Liver (tissue), 8 donors: ENCODE measurements at regions not wholly inside any gene's neighbourhood (a gene's known extent, or its start where the extent isn't known, plus 50 kb on each side); places are given as distances from the start of the nearest gene placed in this dataset.

Experiments used
- DNase-seq: peaks from one replicate; pipeline ENCODE4 v3.0.0-alpha.2; 2017; ENCODE audit warnings: low spot score
- H3K27ac ChIP-seq, 2 donors: one replicate each; pipeline ENCODE4 v1.7.0; 2013; ENCODE audit warnings: inconsistent platforms in 2 of 2, low read length in 2 of 2, control low read depth in 1 of 2, low read depth in 1 of 2, mild to moderate bottlenecking in 1 of 2
- H3K27me3 ChIP-seq, 4 donors: one replicate each; pipeline versions ENCODE4 v1.6.1 to v1.7.0; 2013; ENCODE audit warnings: low read length in 3 of 4, inconsistent platforms in 1 of 4, mild to moderate bottlenecking in 1 of 4, moderate library complexity in 1 of 4; ENCODE audit not compliant: control insufficient read depth in 4 of 4, insufficient read depth in 4 of 4
- H3K36me3 ChIP-seq, 4 donors: one replicate each; pipeline versions ENCODE4 v1.6.1 to v1.7.0; 2013; ENCODE audit warnings: low read length in 3 of 4, mild to moderate bottlenecking in 3 of 4, low read depth in 1 of 4, moderate library complexity in 1 of 4; ENCODE audit not compliant: control insufficient read depth in 4 of 4, insufficient read depth in 3 of 4
- H3K4me1 ChIP-seq, 4 donors: one replicate each; pipeline versions ENCODE4 v1.6.1 to v1.7.0; 2013; ENCODE audit warnings: low read length in 3 of 4, mild to moderate bottlenecking in 3 of 4, moderate library complexity in 1 of 4; ENCODE audit not compliant: control insufficient read depth in 4 of 4, insufficient read depth in 4 of 4
- H3K4me3 ChIP-seq, 3 donors: one replicate each; pipeline versions ENCODE4 v1.6.1 to v1.7.0; 2013; ENCODE audit warnings: low read length in 3 of 3, control low read depth in 1 of 3, low read depth in 1 of 3, mild to moderate bottlenecking in 1 of 3
- H3K9ac ChIP-seq, 2 donors: one replicate each; pipeline ENCODE4 v1.7.0; 2013; ENCODE audit warnings: low read length in 2 of 2, mild to moderate bottlenecking in 2 of 2, moderate library complexity in 2 of 2, control low read depth in 1 of 2, low read depth in 1 of 2
- H3K9me3 ChIP-seq, 4 donors: one replicate each; pipeline versions ENCODE4 v1.6.1 to v1.7.0; 2013; ENCODE audit warnings: low read length in 3 of 4; ENCODE audit not compliant: control insufficient read depth in 4 of 4
- EGR1 ChIP-seq, 2 donors: IDR thresholded peaks; 2 replicates each; pipeline ENCODE4 v1.6.1; 2016 to 2018; ENCODE audit warnings: antibody characterized with exemption in 2 of 2, low read depth in 2 of 2
- FOXA1 ChIP-seq: IDR thresholded peaks from 2 replicates; pipeline ENCODE4 v1.6.1; 2016; ENCODE audit warnings: antibody characterized with exemption
- FOXA2 ChIP-seq: IDR thresholded peaks from 2 replicates; pipeline ENCODE4 v1.6.1; 2016; ENCODE audit warnings: antibody characterized with exemption
- GABPA ChIP-seq, 2 donors: IDR thresholded peaks in 1 of 2; conservative IDR thresholded peaks in 1 of 2; 2 replicates each; pipeline ENCODE4 v1.6.1; 2016; ENCODE audit warnings: antibody characterized with exemption in 2 of 2, mild to moderate bottlenecking in 1 of 2, moderate library complexity in 1 of 2
- HNF4A ChIP-seq, 2 donors: conservative IDR thresholded peaks; 2 replicates each; pipeline ENCODE4 v1.6.1; 2016; ENCODE audit warnings: antibody characterized with exemption in 2 of 2, mild to moderate bottlenecking in 2 of 2
- HNF4G ChIP-seq: IDR thresholded peaks from 2 replicates; pipeline ENCODE4 v1.6.1; 2016; ENCODE audit warnings: antibody characterized with exemption
- JUND ChIP-seq, 2 donors: IDR thresholded peaks; 2 replicates each; pipeline ENCODE4 v1.6.1; 2016; ENCODE audit warnings: antibody characterized with exemption in 2 of 2
- NR2F2 ChIP-seq: IDR thresholded peaks from 2 replicates; pipeline ENCODE4 v1.6.1; 2016; ENCODE audit warnings: antibody characterized with exemption
- RAD21 ChIP-seq, 2 donors: IDR thresholded peaks; 2 replicates each; pipeline ENCODE4 v1.6.1; 2016; ENCODE audit warnings: antibody characterized with exemption in 2 of 2, mild to moderate bottlenecking in 2 of 2
- RXRA ChIP-seq, 2 donors: IDR thresholded peaks; 2 replicates each; pipeline ENCODE4 v1.6.1; 2017 to 2018; ENCODE audit warnings: antibody characterized with exemption in 2 of 2, mild to moderate bottlenecking in 1 of 2
- SP1 ChIP-seq: IDR thresholded peaks from 2 replicates; pipeline ENCODE4 v1.6.1; 2018; ENCODE audit warnings: antibody characterized with exemption, mild to moderate bottlenecking
- TAF1 ChIP-seq: conservative IDR thresholded peaks from 2 replicates; pipeline ENCODE4 v1.6.1; 2016; ENCODE audit warnings: antibody characterized with exemption, mild to moderate bottlenecking
- YY1 ChIP-seq: IDR thresholded peaks from 2 replicates; pipeline ENCODE4 v1.6.1; 2016; ENCODE audit warnings: antibody characterized with exemption, mild to moderate bottlenecking
- WGBS: extraction: QIAGEN DNeasy Blood & Tissue Kit; methylation state at CpG from one replicate; pipeline ENCODE4 v1.1.7; 2013; 5-methylcytosine and 5-hydroxymethylcytosine counted together
- TF ChIP-seq, protein P1 (sequence below): IDR thresholded peaks from 2 replicates; pipeline ENCODE4 v1.6.1; 2016; ENCODE audit warnings: antibody characterized with exemption
- TF ChIP-seq, protein P2 (sequence below): IDR thresholded peaks from 2 replicates; pipeline ENCODE4 v1.6.1; 2016; ENCODE audit warnings: antibody characterized with exemption, mild to moderate bottlenecking
- TF ChIP-seq, protein P3 (sequence below): IDR thresholded peaks from 2 replicates; pipeline ENCODE4 v1.6.1; 2016; ENCODE audit warnings: antibody characterized with exemption
- TF ChIP-seq, protein P4 (sequence below): fragments of 150-350 bp; IDR thresholded peaks from 2 replicates; pipeline ENCODE4 v1.5.1; 2017; ENCODE audit warnings: improper control_type of control experiment, low read depth, low read length; ENCODE audit not compliant: missing input control
- TF ChIP-seq, protein P5 (sequence below): IDR thresholded peaks from 2 replicates; pipeline ENCODE4 v1.6.1; 2016; ENCODE audit warnings: antibody characterized with exemption
- donor health status: healthy.
- donor health status: healthy.
- donor health status: healthy.
- donor health status: healthy.
- donor health status: healthy.

DNA sequence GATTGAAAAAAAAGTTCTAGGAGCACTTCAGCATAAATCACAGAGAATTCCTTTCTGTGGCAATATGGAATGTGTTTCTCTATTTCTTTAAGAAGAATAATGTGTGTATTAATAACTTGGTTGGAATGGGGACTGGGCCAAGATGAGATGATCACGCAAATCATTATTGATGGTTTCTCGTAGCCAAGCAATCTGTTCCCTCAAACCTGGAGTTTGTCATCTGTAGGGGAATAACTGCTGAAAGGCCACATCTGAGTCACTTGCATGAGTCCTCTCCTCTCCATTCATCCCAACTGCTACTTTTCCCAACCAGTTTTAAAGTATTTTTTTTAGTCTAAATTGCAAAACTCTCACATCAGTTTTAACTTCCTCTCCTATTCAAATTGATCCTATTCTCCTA lies 480.4 kb downstream of the PLPP3 start:
- WGBS, result 94% methylated on average over 2 of the region's 2 CpGs
- no peak overlapping the region for H3K27ac ChIP-seq
- no peaks in the 10 kb centered on the region for H3K4me1 ChIP-seq
- no peaks in the 10 kb centered on the region for H3K36me3 ChIP-seq
- TF ChIP-seq NR2F2, result no peak
- TF ChIP-seq, protein P1, sequence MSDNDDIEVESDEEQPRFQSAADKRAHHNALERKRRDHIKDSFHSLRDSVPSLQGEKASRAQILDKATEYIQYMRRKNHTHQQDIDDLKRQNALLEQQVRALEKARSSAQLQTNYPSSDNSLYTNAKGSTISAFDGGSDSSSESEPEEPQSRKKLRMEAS, result no peak
- TF ChIP-seq FOXA2, result no peak
- TF ChIP-seq, protein P2, sequence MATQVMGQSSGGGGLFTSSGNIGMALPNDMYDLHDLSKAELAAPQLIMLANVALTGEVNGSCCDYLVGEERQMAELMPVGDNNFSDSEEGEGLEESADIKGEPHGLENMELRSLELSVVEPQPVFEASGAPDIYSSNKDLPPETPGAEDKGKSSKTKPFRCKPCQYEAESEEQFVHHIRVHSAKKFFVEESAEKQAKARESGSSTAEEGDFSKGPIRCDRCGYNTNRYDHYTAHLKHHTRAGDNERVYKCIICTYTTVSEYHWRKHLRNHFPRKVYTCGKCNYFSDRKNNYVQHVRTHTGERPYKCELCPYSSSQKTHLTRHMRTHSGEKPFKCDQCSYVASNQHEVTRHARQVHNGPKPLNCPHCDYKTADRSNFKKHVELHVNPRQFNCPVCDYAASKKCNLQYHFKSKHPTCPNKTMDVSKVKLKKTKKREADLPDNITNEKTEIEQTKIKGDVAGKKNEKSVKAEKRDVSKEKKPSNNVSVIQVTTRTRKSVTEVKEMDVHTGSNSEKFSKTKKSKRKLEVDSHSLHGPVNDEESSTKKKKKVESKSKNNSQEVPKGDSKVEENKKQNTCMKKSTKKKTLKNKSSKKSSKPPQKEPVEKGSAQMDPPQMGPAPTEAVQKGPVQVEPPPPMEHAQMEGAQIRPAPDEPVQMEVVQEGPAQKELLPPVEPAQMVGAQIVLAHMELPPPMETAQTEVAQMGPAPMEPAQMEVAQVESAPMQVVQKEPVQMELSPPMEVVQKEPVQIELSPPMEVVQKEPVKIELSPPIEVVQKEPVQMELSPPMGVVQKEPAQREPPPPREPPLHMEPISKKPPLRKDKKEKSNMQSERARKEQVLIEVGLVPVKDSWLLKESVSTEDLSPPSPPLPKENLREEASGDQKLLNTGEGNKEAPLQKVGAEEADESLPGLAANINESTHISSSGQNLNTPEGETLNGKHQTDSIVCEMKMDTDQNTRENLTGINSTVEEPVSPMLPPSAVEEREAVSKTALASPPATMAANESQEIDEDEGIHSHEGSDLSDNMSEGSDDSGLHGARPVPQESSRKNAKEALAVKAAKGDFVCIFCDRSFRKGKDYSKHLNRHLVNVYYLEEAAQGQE, result no peak
- no peak for TF ChIP-seq JUND (IDR thresholded peaks at IDR 0.05)
- no peak for TF ChIP-seq RXRA (IDR thresholded peaks at IDR 0.05)
- TF ChIP-seq TAF1, result no peak
- TF ChIP-seq, protein P3, sequence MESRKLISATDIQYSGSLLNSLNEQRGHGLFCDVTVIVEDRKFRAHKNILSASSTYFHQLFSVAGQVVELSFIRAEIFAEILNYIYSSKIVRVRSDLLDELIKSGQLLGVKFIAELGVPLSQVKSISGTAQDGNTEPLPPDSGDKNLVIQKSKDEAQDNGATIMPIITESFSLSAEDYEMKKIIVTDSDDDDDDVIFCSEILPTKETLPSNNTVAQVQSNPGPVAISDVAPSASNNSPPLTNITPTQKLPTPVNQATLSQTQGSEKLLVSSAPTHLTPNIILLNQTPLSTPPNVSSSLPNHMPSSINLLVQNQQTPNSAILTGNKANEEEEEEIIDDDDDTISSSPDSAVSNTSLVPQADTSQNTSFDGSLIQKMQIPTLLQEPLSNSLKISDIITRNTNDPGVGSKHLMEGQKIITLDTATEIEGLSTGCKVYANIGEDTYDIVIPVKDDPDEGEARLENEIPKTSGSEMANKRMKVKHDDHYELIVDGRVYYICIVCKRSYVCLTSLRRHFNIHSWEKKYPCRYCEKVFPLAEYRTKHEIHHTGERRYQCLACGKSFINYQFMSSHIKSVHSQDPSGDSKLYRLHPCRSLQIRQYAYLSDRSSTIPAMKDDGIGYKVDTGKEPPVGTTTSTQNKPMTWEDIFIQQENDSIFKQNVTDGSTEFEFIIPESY, result no peak
- TF ChIP-seq, protein P4, sequence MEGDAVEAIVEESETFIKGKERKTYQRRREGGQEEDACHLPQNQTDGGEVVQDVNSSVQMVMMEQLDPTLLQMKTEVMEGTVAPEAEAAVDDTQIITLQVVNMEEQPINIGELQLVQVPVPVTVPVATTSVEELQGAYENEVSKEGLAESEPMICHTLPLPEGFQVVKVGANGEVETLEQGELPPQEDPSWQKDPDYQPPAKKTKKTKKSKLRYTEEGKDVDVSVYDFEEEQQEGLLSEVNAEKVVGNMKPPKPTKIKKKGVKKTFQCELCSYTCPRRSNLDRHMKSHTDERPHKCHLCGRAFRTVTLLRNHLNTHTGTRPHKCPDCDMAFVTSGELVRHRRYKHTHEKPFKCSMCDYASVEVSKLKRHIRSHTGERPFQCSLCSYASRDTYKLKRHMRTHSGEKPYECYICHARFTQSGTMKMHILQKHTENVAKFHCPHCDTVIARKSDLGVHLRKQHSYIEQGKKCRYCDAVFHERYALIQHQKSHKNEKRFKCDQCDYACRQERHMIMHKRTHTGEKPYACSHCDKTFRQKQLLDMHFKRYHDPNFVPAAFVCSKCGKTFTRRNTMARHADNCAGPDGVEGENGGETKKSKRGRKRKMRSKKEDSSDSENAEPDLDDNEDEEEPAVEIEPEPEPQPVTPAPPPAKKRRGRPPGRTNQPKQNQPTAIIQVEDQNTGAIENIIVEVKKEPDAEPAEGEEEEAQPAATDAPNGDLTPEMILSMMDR, result no peak
- no peak for TF ChIP-seq FOXA1
- no peak for TF ChIP-seq HNF4A (conservative IDR thresholded peaks at IDR 0.05)
- no peak for TF ChIP-seq HNF4G
- TF ChIP-seq EGR1 (IDR thresholded peaks at IDR 0.05; ENCODE audit: low read depth in 2 of 2), result no peak
- no peak overlapping the region for H3K9ac ChIP-seq
- peaks cover 0 to 2% (median 1%) of the 10 kb centered on the region in 4 donors for H3K9me3 ChIP-seq
- H3K4me3 ChIP-seq, result no peak overlapping the region
- DNase-seq, result no peak
- H3K27me3 ChIP-seq, result no peaks in the 10 kb centered on the region

DNA sequence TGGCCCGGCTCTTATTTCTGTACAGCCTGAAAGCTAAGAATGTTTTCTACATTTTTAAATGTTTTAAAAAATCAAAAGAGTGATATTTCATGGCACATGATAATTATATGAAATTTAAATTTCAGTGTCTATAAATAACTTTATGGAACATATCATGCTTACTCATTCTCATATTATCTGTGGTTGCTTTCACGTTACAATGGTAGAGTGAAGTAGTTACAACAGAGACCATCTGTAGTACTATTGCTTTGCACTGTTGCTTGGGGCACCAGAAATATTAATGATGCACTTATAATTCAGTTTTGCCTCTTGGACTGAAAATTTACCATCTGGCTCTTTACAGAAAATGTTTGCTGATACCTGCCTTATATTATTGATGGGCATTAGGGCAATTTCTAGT lies 481.6 kb downstream of the PLPP3 start:
- Histone ChIP-seq H3K4me3 (no peak overlapping the region), H3K9me3 (no peaks in the 10 kb centered on the region), H3K27me3 (no peaks in the 10 kb centered on the region), H3K4me1 (no peaks in the 10 kb centered on the region), H3K27ac (no peak overlapping the region), H3K9ac (no peak overlapping the region), H3K36me3 (no peaks in the 10 kb centered on the region)
- 86% methylated on average over 2 of the region's 2 CpGs for WGBS
- no peak for DNase-seq
- TF ChIP-seq, protein P5, sequence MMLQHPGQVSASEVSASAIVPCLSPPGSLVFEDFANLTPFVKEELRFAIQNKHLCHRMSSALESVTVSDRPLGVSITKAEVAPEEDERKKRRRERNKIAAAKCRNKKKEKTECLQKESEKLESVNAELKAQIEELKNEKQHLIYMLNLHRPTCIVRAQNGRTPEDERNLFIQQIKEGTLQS, result no peak
- TF ChIP-seq GABPA (IDR thresholded peaks at IDR 0.05 in 1 of 2, conservative IDR thresholded peaks at IDR 0.05 in 1 of 2) (no peak), FOXA1 (no peak), FOXA2 (no peak), YY1 (no peak), SP1 (no peak), NR2F2 (no peak), EGR1 (IDR thresholded peaks at IDR 0.05; ENCODE audit: low read depth in 2 of 2) (no peak), RXRA (IDR thresholded peaks at IDR 0.05) (no peak), RAD21 (IDR thresholded peaks at IDR 0.05) (no peak)
- TF ChIP-seq, protein P3, result no peak
- TF ChIP-seq, protein P4, result no peak
